Ramos (cell line): ENCODE measurements at regions not wholly inside any gene's neighbourhood (a gene's known extent, or its start where the extent isn't known, plus 50 kb on each side); places are given as distances from the start of the nearest gene placed in this dataset.
"Not testable (repeated sequence)": the region's sequence is repeated elsewhere in the genome, so short reads cannot be mapped to it uniquely, and the experiment has no call there.

Experiments
- in situ Hi-C: fragments of 300-500 bp; cut with MboI; formaldehyde crosslinking; loops from one replicate; pipeline ENCODE4 v1.14.3; 2022; ENCODE audit warnings: low sequenced_read_pairs; ENCODE audit not compliant: unreplicated experiment

GRCh38 chr4:127529879-127530278, 102.9 kb upstream of the INTU start:
- in situ Hi-C loops, result not testable (repeated sequence)

- in situ Hi-C loops, result no loop called here
These were observed 99.6 kb upstream of the INTU start for GRCh38 chr4:127533028-127533700.

GRCh38 chr4:127534041-127534825, 98.5 kb upstream of the INTU start:
- in situ Hi-C loops, result no loop called here

- in situ Hi-C loops, result no loop called here
These were observed 94.7 kb upstream of the INTU start for GRCh38 chr4:127538016-127538415.

GRCh38 chr4:127540497-127541025, 92.2 kb upstream of the INTU start:
- in situ Hi-C loops, result no loop called here

GRCh38 chr4:127545271-127545670, 87.5 kb upstream of the INTU start:
- in situ Hi-C loops, result no loop called here

GRCh38 chr4:127548990-127549925, 83.5 kb upstream of the INTU start:
- in situ Hi-C loops, result no loop called here

GRCh38 chr4:127555106-127555505, 77.7 kb upstream of the INTU start:
- in situ Hi-C loops, result no loop called here

- in situ Hi-C loops, result no loop called here
These were observed 74.7 kb upstream of the INTU start for GRCh38 chr4:127558088-127558487.

GRCh38 chr4:127558489-127559407, 74.0 kb upstream of the INTU start:
- in situ Hi-C loops, result no loop called here

- in situ Hi-C loops, result no loop called here
These were observed 72.8 kb upstream of the INTU start for GRCh38 chr4:127559981-127560380.

- in situ Hi-C loops, result no loop called here
These were observed 72.0 kb upstream of the INTU start for GRCh38 chr4:127560755-127561154.

- in situ Hi-C loops, result no loop called here
These were observed 58.1 kb upstream of the INTU start for GRCh38 chr4:127574643-127575042.

GRCh38 chr4:127575888-127576287, 56.9 kb upstream of the INTU start:
- in situ Hi-C loops, result no loop called here

GRCh38 chr4:127578491-127578890, 54.3 kb upstream of the INTU start:
- in situ Hi-C loops, result no loop called here

GRCh38 chr4:127578967-127579366, 53.8 kb upstream of the INTU start:
- in situ Hi-C loops, result no loop called here

GRCh38 chr4:127579821-127580220, 52.9 kb upstream of the INTU start:
- in situ Hi-C loops, result no loop called here

- in situ Hi-C loops, result no loop called here
These were observed 52.5 kb upstream of the INTU start for GRCh38 chr4:127580300-127580699.

- in situ Hi-C loops, result no loop called here
These were observed 51.9 kb upstream of the INTU start for GRCh38 chr4:127580891-127581290.
